Panc1 (cell line): ENCODE measurements at regions not wholly inside any gene's neighbourhood (a gene's known extent, or its start where the extent isn't known, plus 50 kb on each side); places are given as distances from the start of the nearest gene placed in this dataset.

ENCODE experiments used
- ATAC-seq: fragments of 200-7000 bp; cut with Tn5 transposase; 2 replicates; pipeline ENCODE4 v1.9.1; 2020; ENCODE audit warnings: mild to moderate bottlenecking, moderate library complexity
- BruUV-seq: library from RNA; stranded (reverse); fragments of 400-500 nt; replicated peaks from 2 replicates; lab custom pipeline; 2021; lab: Mats Ljungman, UMichigan
- CTCF ChIA-PET: fragments of 300-600 bp; sonication (Branson Sonifier 250); formaldehyde crosslinking; loops from one replicate; lab custom pipeline; 2022; ENCODE audit warnings: antibody characterized with exemption; lab: Charles Lee
- POLR2A ChIA-PET: fragments of 300-600 bp; sonication (Branson Sonifier 250); formaldehyde crosslinking; loops from one replicate; lab custom pipeline; 2022; ENCODE audit warnings: antibody characterized with exemption; lab: Charles Lee
- DNase-seq: peaks from one replicate; pipeline ENCODE4 v3.0.0-alpha.2; 2010; ENCODE audit warnings: low read depth, low spot score
- H3K27ac ChIP-seq: 2 replicates; pipeline ENCODE4 v1.5.1; 2011; ENCODE audit warnings: mild to moderate bottlenecking, low read length, inconsistent platforms
- H3K27me3 ChIP-seq: fragments of 200-500 bp; sonication (Bioruptor generic); 2 replicates; pipeline ENCODE4 v1.6.0; 2014; ENCODE audit warnings: low read length, inconsistent platforms; ENCODE audit not compliant: control insufficient read depth, insufficient read depth
- H3K36me3 ChIP-seq: fragments of 200-500 bp; sonication (Bioruptor generic); 2 replicates; pipeline ENCODE4 v1.5.1; 2014; ENCODE audit warnings: inconsistent platforms, mild to moderate bottlenecking, low read length, moderate library complexity; ENCODE audit not compliant: control insufficient read depth, insufficient read depth
- H3K4me1 ChIP-seq: 2 replicates; pipeline ENCODE4 v1.5.1; 2011; ENCODE audit warnings: inconsistent platforms, mild to moderate bottlenecking, low read length, moderate library complexity; ENCODE audit not compliant: control insufficient read depth, insufficient read depth
- H3K4me3 ChIP-seq, 2 experiments: 2 replicates each; pipeline ENCODE4 v1.5.1; 2011 to 2012; ENCODE audit warnings: low read depth in 2 of 2, low read length in 2 of 2, mild to moderate bottlenecking in 2 of 2, inconsistent platforms in 1 of 2, moderate library complexity in 1 of 2
- H3K9me3 ChIP-seq: fragments of 200-500 bp; sonication (Bioruptor generic); 2 replicates; pipeline ENCODE4 v1.5.1; 2014; ENCODE audit warnings: low read depth, mild to moderate bottlenecking, inconsistent platforms, low read length, moderate library complexity; ENCODE audit not compliant: control insufficient read depth, insufficient read depth
- CTCF ChIP-seq: fragments of 450-650 bp; IDR thresholded peaks from 2 replicates; pipeline ENCODE4 v1.5.1; 2017; ENCODE audit warnings: mild to moderate bottlenecking
- POLR2AphosphoS5 ChIP-seq: IDR thresholded peaks from 2 replicates; pipeline ENCODE4 v1.6.1; 2012; ENCODE audit warnings: mild to moderate bottlenecking, low read depth, low read length, moderate library complexity
- REST ChIP-seq, 2 experiments: IDR thresholded peaks; 2 replicates each; pipeline ENCODE4 v1.6.1; 2011 to 2012; ENCODE audit warnings: low read depth in 2 of 2, control low read depth in 1 of 2, low read length in 1 of 2, mild to moderate bottlenecking in 1 of 2, moderate library complexity in 1 of 2; ENCODE audit not compliant: insufficient read depth in 1 of 2
- SIN3A ChIP-seq: IDR thresholded peaks from 2 replicates; pipeline ENCODE4 v1.6.1; 2012; ENCODE audit warnings: low read depth, mild to moderate bottlenecking, low read length, moderate library complexity, borderline replicate concordance; ENCODE audit not compliant: insufficient read depth
- TCF7L2 ChIP-seq: IDR thresholded peaks from 2 replicates; pipeline ENCODE4 v1.6.1; 2011; ENCODE audit warnings: mild to moderate bottlenecking, low read depth, low read length, inconsistent platforms
- in situ Hi-C: cut with HindIII; loops from 2 replicates; pipeline ENCODE4 v1.10.0; 2016; ENCODE audit warnings: low sequenced_read_pairs, low pct_unique_long_range_greater_than_20kb
- intact Hi-C: fragments of 100-400 bp; cut with micrococcal nuclease; formaldehyde crosslinking; loops from one replicate; pipeline ENCODE4 v1.10.0; 2022; ENCODE audit not compliant: unreplicated experiment

GRCh38 chr10:79012567-79012966, 56.2 kb upstream of the ZMIZ1 start:
- intact Hi-C loops (no loop called here), in situ Hi-C loops (no loop called here)
- no peak for TF ChIP-seq TCF7L2
- no peak for TF ChIP-seq POLR2AphosphoS5
- TF ChIP-seq SIN3A: no peak
- no peak for TF ChIP-seq CTCF
- no peak for TF ChIP-seq REST (IDR thresholded peaks at IDR 0.05; ENCODE audit: insufficient read depth in 1 of 2, low read depth in 2 of 2, low read length in 1 of 2)
- Histone ChIP-seq H3K27me3 (no peaks in the 10 kb centered on the region), H3K36me3 (no peaks in the 10 kb centered on the region), H3K4me3 (no peak overlapping the region), H3K4me1 (no peaks in the 10 kb centered on the region), H3K9me3 (no peaks in the 10 kb centered on the region), H3K27ac (no peak overlapping the region)
- ChIA-PET POLR2A (no interaction called here), CTCF (no interaction called here)
- no TSS peak for BruUV-seq
- ATAC-seq (no peak), DNase-seq (no peak)

GRCh38 chr10:79013406-79013987, 55.3 kb upstream of the ZMIZ1 start:
- POLR2A ChIA-PET: no interaction called here

More at GRCh38 chr10:79013406-79013987, 55.3 kb upstream of the ZMIZ1 start:
- DNase-seq: no peak
- Histone ChIP-seq H3K4me3 (no peak overlapping the region), H3K36me3 (no peaks in the 10 kb centered on the region), H3K4me1 (no peaks in the 10 kb centered on the region), H3K9me3 (no peaks in the 10 kb centered on the region; the same call in 1 of the 2 replicates), H3K27me3 (no peaks in the 10 kb centered on the region), H3K27ac (no peak overlapping the region)
- intact Hi-C loops: no loop called here
- BruUV-seq: no TSS peak
- no peak for TF ChIP-seq TCF7L2
- no peak for TF ChIP-seq POLR2AphosphoS5
- TF ChIP-seq CTCF: no peak
- TF ChIP-seq SIN3A: no peak
- no peak for TF ChIP-seq REST (IDR thresholded peaks at IDR 0.05; ENCODE audit: insufficient read depth in 1 of 2, low read depth in 2 of 2, low read length in 1 of 2)
- no peak for ATAC-seq
- in situ Hi-C loops: no loop called here
- CTCF ChIA-PET: no interaction called here
